Omental fat pad (tissue), 3 donors: ENCODE measurements at regions not wholly inside any gene's neighbourhood (a gene's known extent, or its start where the extent isn't known, plus 50 kb on each side); places are given as distances from the start of the nearest gene placed in this dataset.

Source experiments
- ATAC-seq: fragments of 150-250 bp; one replicate; pipeline ENCODE4 v1.9.1; 2016; ENCODE audit warnings: mild to moderate bottlenecking, moderate library complexity; ENCODE audit not compliant: low FRiP score
- DNase-seq: peaks from one replicate; pipeline ENCODE4 v3.0.0-alpha.2; 2019; ENCODE audit warnings: low spot score
- CTCF ChIP-seq, 3 donors: fragments of 450-650 bp; IDR thresholded peaks; one replicate each; pipeline ENCODE4 v1.5.1; 2016 to 2017; ENCODE audit warnings: antibody characterized with exemption in 3 of 3, mild to moderate bottlenecking in 3 of 3, moderate library complexity in 2 of 3

- ATAC-seq (no peak), DNase-seq (no peak)
- TF ChIP-seq CTCF (IDR thresholded peaks at IDR 0.05): no peak
These were observed 123.0 kb upstream of the C11orf58 start for GRCh38 chr11:16615480-16615879.

- peak; percentile 71 for DNase-seq
- peak in 1 of 3 donors; percentile 7 for TF ChIP-seq CTCF (IDR thresholded peaks at IDR 0.05)
- peak; percentile 97 for ATAC-seq
These were observed 124.7 kb upstream of the C11orf58 start for GRCh38 chr11:16613512-16614381.

- no peak for TF ChIP-seq CTCF (IDR thresholded peaks at IDR 0.05)
- ATAC-seq (peak; percentile 54), DNase-seq (no peak)
These were observed 125.3 kb upstream of the C11orf58 start for GRCh38 chr11:16613262-16613511.

GRCh38 chr11:16612566-16613261 is 125.7 kb upstream of the C11orf58 start:
- TF ChIP-seq CTCF (IDR thresholded peaks at IDR 0.05): no peak
- DNase-seq (no peak), ATAC-seq (peak; percentile 39)

- DNase-seq (no peak), ATAC-seq (no peak)
- no peak for TF ChIP-seq CTCF (IDR thresholded peaks at IDR 0.05)
These were observed 126.4 kb upstream of the C11orf58 start for GRCh38 chr11:16611926-16612565.

- ATAC-seq (no peak), DNase-seq (no peak)
- no peak for TF ChIP-seq CTCF (IDR thresholded peaks at IDR 0.05)
These were observed 127.0 kb upstream of the C11orf58 start for GRCh38 chr11:16611401-16611921.
